ENCODE measurements at regions not wholly inside any gene's neighbourhood (a gene's known extent, or its start where the extent isn't known, plus 50 kb on each side); places are given as distances from the start of the nearest gene placed in this dataset.
"Not testable (repeated sequence)": the region's sequence is repeated elsewhere in the genome, so short reads cannot be mapped to it uniquely, and the experiment has no call there.

DNA sequence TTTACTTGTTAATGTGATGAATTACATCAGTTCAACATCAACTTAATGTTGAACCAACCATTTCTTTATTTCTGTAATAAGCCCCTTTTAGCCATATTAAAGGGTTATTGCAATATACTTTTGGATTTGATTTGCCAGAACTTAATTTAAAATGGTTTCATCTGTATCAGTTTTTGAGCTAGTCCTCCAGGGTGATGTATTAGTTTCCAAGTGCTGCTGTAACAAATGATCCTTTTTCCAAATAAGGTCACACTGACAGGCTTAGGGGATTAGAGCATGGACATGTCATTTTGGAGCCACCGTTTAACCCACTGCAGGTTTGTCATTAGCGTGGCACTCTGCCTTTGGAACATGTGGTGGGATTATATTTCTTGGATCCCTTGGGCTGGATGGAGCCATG, 244.8 kb upstream of the PLPP4 start:
- intact Hi-C loops (cut with micrococcal nuclease; ENCODE audit: unreplicated experiment) = no loop called here
- DNase-seq (ENCODE audit: low read depth, low spot score) = no peak
- ChIA-PET CTCF (no interaction called here), POLR2A (no interaction called here)
- Histone ChIP-seq H3K36me3 (ENCODE audit: control insufficient read depth, insufficient read depth, low read length) (no peaks in the 10 kb centered on the region), H3K9me3 (ENCODE audit: control insufficient read depth, insufficient read depth, low read depth, low read length) (0 out of 2 replicates have a peak, but pooled peaks cover 3% of the 10 kb centered on the region), H3K27ac (ENCODE audit: low read length) (no peak overlapping the region), H3K4me3 (ENCODE audit: low read depth in 2 of 2, low read length in 2 of 2) (no peak overlapping the region), H3K27me3 (ENCODE audit: control insufficient read depth, insufficient read depth, low read length) (0 out of 2 replicates have a peak, but pooled peaks cover 2% of the 10 kb centered on the region), H3K4me1 (ENCODE audit: control insufficient read depth, insufficient read depth, low read length) (no peaks in the 10 kb centered on the region)
- in situ Hi-C loops (cut with HindIII; ENCODE audit: low pct_unique_long_range_greater_than_20kb, low sequenced_read_pairs) = no loop called here
- BruUV-seq (replicated peaks) = no TSS peak
- TF ChIP-seq TCF7L2 (IDR thresholded peaks at IDR 0.05; ENCODE audit: low read depth, low read length) = no peak
- TF ChIP-seq, protein P1, sequence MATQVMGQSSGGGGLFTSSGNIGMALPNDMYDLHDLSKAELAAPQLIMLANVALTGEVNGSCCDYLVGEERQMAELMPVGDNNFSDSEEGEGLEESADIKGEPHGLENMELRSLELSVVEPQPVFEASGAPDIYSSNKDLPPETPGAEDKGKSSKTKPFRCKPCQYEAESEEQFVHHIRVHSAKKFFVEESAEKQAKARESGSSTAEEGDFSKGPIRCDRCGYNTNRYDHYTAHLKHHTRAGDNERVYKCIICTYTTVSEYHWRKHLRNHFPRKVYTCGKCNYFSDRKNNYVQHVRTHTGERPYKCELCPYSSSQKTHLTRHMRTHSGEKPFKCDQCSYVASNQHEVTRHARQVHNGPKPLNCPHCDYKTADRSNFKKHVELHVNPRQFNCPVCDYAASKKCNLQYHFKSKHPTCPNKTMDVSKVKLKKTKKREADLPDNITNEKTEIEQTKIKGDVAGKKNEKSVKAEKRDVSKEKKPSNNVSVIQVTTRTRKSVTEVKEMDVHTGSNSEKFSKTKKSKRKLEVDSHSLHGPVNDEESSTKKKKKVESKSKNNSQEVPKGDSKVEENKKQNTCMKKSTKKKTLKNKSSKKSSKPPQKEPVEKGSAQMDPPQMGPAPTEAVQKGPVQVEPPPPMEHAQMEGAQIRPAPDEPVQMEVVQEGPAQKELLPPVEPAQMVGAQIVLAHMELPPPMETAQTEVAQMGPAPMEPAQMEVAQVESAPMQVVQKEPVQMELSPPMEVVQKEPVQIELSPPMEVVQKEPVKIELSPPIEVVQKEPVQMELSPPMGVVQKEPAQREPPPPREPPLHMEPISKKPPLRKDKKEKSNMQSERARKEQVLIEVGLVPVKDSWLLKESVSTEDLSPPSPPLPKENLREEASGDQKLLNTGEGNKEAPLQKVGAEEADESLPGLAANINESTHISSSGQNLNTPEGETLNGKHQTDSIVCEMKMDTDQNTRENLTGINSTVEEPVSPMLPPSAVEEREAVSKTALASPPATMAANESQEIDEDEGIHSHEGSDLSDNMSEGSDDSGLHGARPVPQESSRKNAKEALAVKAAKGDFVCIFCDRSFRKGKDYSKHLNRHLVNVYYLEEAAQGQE (IDR thresholded peaks at IDR 0.05; ENCODE audit: insufficient read depth in 1 of 2, low read depth in 2 of 2, low read length in 1 of 2) = no peak
- no peak for TF ChIP-seq SIN3A (IDR thresholded peaks at IDR 0.05; ENCODE audit: borderline replicate concordance, insufficient read depth, low read depth, low read length)
- no peak for TF ChIP-seq POLR2AphosphoS5 (IDR thresholded peaks at IDR 0.05; ENCODE audit: low read depth, low read length)
- TF ChIP-seq CTCF (IDR thresholded peaks at IDR 0.05) = no peak
- no peak for ATAC-seq

DNA sequence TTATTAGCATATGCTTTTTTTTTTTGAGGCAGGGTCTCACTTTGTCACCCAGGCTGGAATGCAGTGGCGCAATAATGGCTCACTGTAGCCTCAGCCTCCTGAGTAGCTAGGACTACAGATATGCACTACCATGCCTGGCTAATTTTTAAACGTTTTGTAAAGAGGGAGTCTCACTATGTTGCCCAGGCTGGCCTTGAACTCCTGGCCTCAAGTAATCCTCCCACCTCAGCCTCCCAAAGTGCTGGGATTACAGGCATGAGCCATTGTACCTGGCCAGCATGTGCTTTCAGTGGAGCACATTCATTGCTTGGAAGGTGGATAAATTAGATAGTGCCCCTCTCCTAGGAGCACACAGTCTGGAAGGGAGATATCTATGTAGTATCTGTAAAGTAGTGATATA, 243.7 kb upstream of the PLPP4 start:
- H3K27ac ChIP-seq (ENCODE audit: low read length); H3K9me3 ChIP-seq (ENCODE audit: control insufficient read depth, insufficient read depth, low read depth, low read length); intact Hi-C loops (cut with micrococcal nuclease; ENCODE audit: unreplicated experiment); H3K4me3 ChIP-seq (ENCODE audit: low read depth in 2 of 2, low read length in 2 of 2); POLR2A ChIA-PET; BruUV-seq (replicated peaks); DNase-seq (ENCODE audit: low read depth, low spot score); H3K4me1 ChIP-seq (ENCODE audit: control insufficient read depth, insufficient read depth, low read length); ATAC-seq; H3K27me3 ChIP-seq (ENCODE audit: control insufficient read depth, insufficient read depth, low read length); H3K36me3 ChIP-seq (ENCODE audit: control insufficient read depth, insufficient read depth, low read length); in situ Hi-C loops (cut with HindIII; ENCODE audit: low pct_unique_long_range_greater_than_20kb, low sequenced_read_pairs): not testable (repeated sequence)
- CTCF ChIA-PET = interaction anchor here (0.6 kb wide), 1 partner anchor 112 kb away, joined by 3 read pairs; no protein-coding TSS in a partner anchor

GRCh38 chr10:120217736-120218135, 239.3 kb upstream of the PLPP4 start:
- ChIA-PET CTCF (no interaction called here), POLR2A (no interaction called here)
- in situ Hi-C loops (cut with HindIII; ENCODE audit: low pct_unique_long_range_greater_than_20kb, low sequenced_read_pairs) (no loop called here), intact Hi-C loops (cut with micrococcal nuclease; ENCODE audit: unreplicated experiment) (no loop called here)
- Histone ChIP-seq H3K9me3 (ENCODE audit: control insufficient read depth, insufficient read depth, low read depth, low read length) (no peaks in the 10 kb centered on the region), H3K27ac (ENCODE audit: low read length) (no peak overlapping the region), H3K4me1 (ENCODE audit: control insufficient read depth, insufficient read depth, low read length) (no peaks in the 10 kb centered on the region), H3K36me3 (ENCODE audit: control insufficient read depth, insufficient read depth, low read length) (no peaks in the 10 kb centered on the region), H3K27me3 (ENCODE audit: control insufficient read depth, insufficient read depth, low read length) (no peaks in the 10 kb centered on the region), H3K4me3 (ENCODE audit: low read depth in 2 of 2, low read length in 2 of 2) (no peak overlapping the region)
- BruUV-seq (replicated peaks) = no TSS peak
- DNase-seq (ENCODE audit: low read depth, low spot score) = no peak
- TF ChIP-seq SIN3A (IDR thresholded peaks at IDR 0.05; ENCODE audit: borderline replicate concordance, insufficient read depth, low read depth, low read length) = no peak
- TF ChIP-seq, protein P1 (IDR thresholded peaks at IDR 0.05; ENCODE audit: insufficient read depth in 1 of 2, low read depth in 2 of 2, low read length in 1 of 2) = no peak
- no peak for TF ChIP-seq POLR2AphosphoS5 (IDR thresholded peaks at IDR 0.05; ENCODE audit: low read depth, low read length)
- no peak for TF ChIP-seq TCF7L2 (IDR thresholded peaks at IDR 0.05; ENCODE audit: low read depth, low read length)
- TF ChIP-seq CTCF (IDR thresholded peaks at IDR 0.05) = no peak
- ATAC-seq = no peak
